NB4 (cell line): ENCODE measurements at regions not wholly inside any gene's neighbourhood (a gene's known extent, or its start where the extent isn't known, plus 50 kb on each side); places are given as distances from the start of the nearest gene placed in this dataset.

Experiments
- DNase-seq: peaks from one replicate; pipeline ENCODE4 v3.0.0; 2010; ENCODE audit warnings: low read depth
- H3K4me3 ChIP-seq: one replicate; pipeline ENCODE4 v1.5.1; 2011; ENCODE audit warnings: mild to moderate bottlenecking, low read depth, low read length, moderate library complexity
- MYC ChIP-seq: IDR thresholded peaks from 2 replicates; pipeline ENCODE4 v1.6.1; 2011; ENCODE audit warnings: low read depth, low read length
- POLR2A ChIP-seq: IDR thresholded peaks from 2 replicates; pipeline ENCODE4 v1.6.1; 2011; ENCODE audit warnings: mild to moderate bottlenecking; ENCODE audit not compliant: insufficient read length; ENCODE audit errors: extremely low read depth
- TF ChIP-seq, protein P1 (sequence below): IDR thresholded peaks from one replicate; pipeline ENCODE4 v1.5.1; 2012; ENCODE audit warnings: low read depth, low read length
- TF ChIP-seq, protein P2 (sequence below): IDR thresholded peaks from 2 replicates; pipeline ENCODE4 v1.6.1; 2011; ENCODE audit warnings: low read depth, low read length

DNA sequence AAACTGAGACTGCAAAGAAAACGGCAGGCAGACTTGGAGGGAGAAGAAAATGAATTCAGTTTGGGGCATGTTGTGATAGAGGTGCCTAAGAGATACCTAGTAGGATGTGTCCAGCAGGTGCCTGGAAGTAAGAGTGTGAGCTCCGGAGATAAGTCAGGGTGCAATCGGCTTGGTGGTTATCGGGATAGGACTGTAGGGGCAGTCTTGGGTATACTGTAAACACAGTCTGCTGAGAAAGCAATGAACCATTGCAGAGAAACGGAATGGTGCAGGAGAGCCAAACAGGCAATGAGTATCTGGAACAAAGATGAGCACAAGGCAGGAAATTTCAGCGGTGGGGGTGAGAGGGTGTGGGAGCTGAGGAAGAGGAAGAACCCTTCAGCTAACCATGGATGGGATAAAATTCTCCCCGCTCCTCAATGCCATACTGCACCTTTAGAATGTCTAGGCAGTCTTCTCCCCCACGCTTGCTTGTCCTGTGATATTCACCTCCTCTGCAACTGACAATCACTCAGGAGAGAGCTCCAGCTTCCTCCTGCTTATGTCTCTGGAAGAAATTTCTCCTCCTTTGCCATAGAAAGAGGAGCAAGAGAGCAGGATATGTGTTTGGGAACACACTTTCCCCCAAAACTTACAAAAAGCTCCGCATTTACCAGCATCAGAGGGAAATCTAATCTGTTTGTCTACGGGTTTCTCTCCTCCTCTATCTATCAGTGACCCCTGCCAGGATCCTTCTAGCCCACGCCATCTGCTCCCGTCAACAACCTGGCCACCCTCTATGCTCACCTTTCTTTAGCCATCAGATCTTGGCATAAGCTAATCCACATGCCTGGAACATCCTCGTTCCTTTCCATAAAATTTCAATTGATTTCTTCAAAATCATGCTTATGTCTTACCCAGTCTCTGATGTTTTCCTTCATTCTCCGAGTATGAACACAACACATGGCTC lies 381.7 kb upstream of the JARID2 start:
- no peak overlapping the region for H3K4me3 ChIP-seq
- DNase-seq, result peak; percentile 44
- TF ChIP-seq MYC, result no peak
- TF ChIP-seq, protein P1, sequence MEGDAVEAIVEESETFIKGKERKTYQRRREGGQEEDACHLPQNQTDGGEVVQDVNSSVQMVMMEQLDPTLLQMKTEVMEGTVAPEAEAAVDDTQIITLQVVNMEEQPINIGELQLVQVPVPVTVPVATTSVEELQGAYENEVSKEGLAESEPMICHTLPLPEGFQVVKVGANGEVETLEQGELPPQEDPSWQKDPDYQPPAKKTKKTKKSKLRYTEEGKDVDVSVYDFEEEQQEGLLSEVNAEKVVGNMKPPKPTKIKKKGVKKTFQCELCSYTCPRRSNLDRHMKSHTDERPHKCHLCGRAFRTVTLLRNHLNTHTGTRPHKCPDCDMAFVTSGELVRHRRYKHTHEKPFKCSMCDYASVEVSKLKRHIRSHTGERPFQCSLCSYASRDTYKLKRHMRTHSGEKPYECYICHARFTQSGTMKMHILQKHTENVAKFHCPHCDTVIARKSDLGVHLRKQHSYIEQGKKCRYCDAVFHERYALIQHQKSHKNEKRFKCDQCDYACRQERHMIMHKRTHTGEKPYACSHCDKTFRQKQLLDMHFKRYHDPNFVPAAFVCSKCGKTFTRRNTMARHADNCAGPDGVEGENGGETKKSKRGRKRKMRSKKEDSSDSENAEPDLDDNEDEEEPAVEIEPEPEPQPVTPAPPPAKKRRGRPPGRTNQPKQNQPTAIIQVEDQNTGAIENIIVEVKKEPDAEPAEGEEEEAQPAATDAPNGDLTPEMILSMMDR, result peak; percentile 6

DNA sequence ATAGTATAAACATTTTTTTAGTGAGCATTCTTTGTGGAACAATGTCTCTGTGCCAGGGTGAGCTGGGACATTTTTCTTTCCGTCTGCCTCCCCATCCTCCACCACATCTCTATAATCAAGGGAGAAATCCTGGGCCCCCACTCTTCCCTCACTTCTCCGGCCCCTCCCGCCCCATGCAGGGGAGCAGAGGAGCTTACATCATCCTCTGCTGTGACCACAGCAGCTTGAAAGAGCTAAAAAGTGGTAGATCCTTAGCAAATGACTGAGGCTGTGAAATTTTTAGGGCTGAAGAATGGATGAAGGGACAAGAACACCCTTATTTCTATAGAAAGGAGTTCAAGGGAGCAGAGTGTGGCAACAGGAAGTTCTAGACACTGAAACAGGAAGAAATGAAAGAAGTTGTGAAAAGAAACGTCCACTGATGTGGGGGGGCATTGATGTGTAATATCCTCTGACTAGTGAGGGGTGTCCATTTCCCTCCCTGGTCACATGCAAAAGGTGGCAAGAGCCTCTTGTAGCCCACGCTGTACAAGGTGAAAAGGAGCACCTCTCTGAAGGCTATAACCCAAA lies 380.3 kb upstream of the JARID2 start:
- H3K4me3 ChIP-seq, result no peak overlapping the region
- peak; percentile 95 for DNase-seq
- TF ChIP-seq, protein P2, sequence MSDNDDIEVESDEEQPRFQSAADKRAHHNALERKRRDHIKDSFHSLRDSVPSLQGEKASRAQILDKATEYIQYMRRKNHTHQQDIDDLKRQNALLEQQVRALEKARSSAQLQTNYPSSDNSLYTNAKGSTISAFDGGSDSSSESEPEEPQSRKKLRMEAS, result peak; percentile 57
- TF ChIP-seq MYC, result peak; percentile 72; the same call in 1 of the 2 replicates
- TF ChIP-seq, protein P1, result no peak
- TF ChIP-seq POLR2A, result no peak

DNA sequence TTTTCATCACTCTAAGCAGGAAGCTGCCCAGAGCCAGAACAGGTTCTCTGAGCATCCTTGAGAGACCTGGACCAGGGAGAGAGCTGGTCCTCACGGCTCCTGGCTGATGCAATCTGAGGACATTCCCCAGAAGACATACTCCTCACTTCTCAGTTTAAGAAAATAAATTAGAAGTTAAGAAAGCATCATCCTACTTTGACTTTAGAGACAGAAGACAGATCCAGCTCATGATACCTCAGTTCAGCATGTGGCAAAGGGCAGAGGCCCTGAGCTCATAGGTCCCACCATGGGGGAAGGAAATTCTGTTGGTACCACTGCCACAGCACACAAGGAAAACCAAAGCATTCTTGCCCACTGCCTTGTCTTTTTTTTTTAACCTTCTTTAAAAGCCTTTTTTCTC lies 378.1 kb upstream of the JARID2 start:
- no peak for TF ChIP-seq POLR2A
- TF ChIP-seq, protein P1, result no peak
- TF ChIP-seq, protein P2, result no peak
- no peak for TF ChIP-seq MYC
- no peak overlapping the region for H3K4me3 ChIP-seq
- no peak for DNase-seq

DNA sequence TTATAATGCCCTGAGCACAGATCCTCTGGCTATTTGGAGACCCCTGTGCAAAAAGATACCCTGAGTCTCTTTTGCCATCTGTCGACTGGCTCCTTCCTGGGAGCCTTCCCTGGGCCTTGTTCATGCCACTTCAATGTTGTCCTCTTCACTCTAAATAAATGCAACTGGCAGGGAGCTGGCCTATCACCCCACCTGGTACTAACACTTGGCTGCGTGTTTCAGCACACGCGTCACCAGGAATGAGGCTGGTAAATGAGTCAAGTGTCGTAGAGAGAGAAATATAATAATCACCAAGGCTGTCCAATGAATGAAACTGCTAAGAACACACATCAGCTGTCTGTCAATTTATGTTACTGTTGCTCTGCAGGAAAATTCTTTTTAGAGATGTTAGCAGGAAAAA lies 374.6 kb upstream of the JARID2 start:
- TF ChIP-seq, protein P2, result no peak
- TF ChIP-seq MYC, result no peak
- no peak for TF ChIP-seq POLR2A
- TF ChIP-seq, protein P1, result no peak
- H3K4me3 ChIP-seq, result no peak overlapping the region
- DNase-seq, result no peak

DNA sequence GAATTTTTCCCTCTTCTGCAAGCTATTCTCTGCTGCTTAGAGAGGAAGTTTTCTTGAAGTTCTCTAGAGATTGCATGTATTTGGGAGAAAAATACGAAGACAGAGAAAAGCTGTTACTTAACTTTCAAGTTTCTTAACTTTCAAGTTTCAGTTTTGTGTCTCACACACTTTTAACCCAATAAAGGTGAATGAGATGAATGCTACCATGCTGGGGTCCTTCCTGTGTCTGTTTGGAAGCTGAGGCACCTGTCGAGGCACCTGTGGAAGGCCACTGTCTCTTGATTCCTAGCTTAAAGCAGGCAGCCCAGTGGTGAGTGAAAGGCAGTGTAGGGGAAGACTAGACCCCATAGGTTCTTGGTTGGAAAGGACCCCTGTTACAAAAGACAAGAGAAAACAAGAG lies 372.8 kb upstream of the JARID2 start:
- no peak overlapping the region for H3K4me3 ChIP-seq
- DNase-seq, result no peak
- TF ChIP-seq, protein P1, result no peak
- TF ChIP-seq MYC, result no peak
- TF ChIP-seq, protein P2, result no peak
- TF ChIP-seq POLR2A, result no peak
